Colonic mucosa (tissue), 4 donors: ENCODE measurements at regions not wholly inside any gene's neighbourhood (a gene's known extent, or its start where the extent isn't known, plus 50 kb on each side); places are given as distances from the start of the nearest gene placed in this dataset.
"Not testable (repeated sequence)": the region's sequence is repeated elsewhere in the genome, so short reads cannot be mapped to it uniquely, and the experiment has no call there.

Experiments
- DNase-seq: peaks from one replicate; pipeline ENCODE4 v3.0.0-alpha.2; 2020
- H3K27ac ChIP-seq: fragments of 200-600 bp; one replicate; pipeline ENCODE4 v1.8.0; 2021
- H3K27me3 ChIP-seq: fragments of 200-600 bp; one replicate; pipeline ENCODE4 v1.8.0; 2021
- H3K36me3 ChIP-seq: fragments of 200-600 bp; one replicate; pipeline ENCODE4 v1.8.0; 2021
- H3K4me1 ChIP-seq: fragments of 200-600 bp; one replicate; pipeline ENCODE4 v1.8.0; 2021; ENCODE audit warnings: mild to moderate bottlenecking
- H3K4me3 ChIP-seq: fragments of 200-600 bp; one replicate; pipeline ENCODE4 v1.8.0; 2021
- H3K9ac ChIP-seq, 2 donors: one replicate each; pipeline ENCODE4 v1.7.0; 2013; ENCODE audit warnings: control low read depth in 2 of 2, low read depth in 2 of 2, low read length in 2 of 2
- H3K9me3 ChIP-seq: fragments of 200-600 bp; one replicate; pipeline ENCODE4 v1.8.0; 2021
- CTCF ChIP-seq: fragments of 200-600 bp; IDR thresholded peaks from one replicate; pipeline ENCODE4 v1.8.0; 2022; ENCODE audit warnings: antibody characterized with exemption, mild to moderate bottlenecking
- intact Hi-C: fragments of 100-400 bp; cut with DNase I; formaldehyde crosslinking; loops from one replicate; pipeline ENCODE4 v1.14.1; 2022
- donor health status: healthy.
- donor health status: DM: no; HTN: no; CAD: no.
- donor health status: DM: no; HTN: no; CAD: no.

GRCh38 chr4:31482691-31483090 lies 762.5 kb downstream of the PCDH7 start:
- no peak overlapping the region for H3K9ac ChIP-seq
- intact Hi-C loops, result no loop called here
- H3K27ac ChIP-seq, result no peak overlapping the region
- TF ChIP-seq CTCF, result no peak
- no peaks in the 10 kb centered on the region for H3K36me3 ChIP-seq
- DNase-seq, result no peak
- H3K9me3 ChIP-seq, result no peaks in the 10 kb centered on the region
- H3K4me3 ChIP-seq, result no peak overlapping the region
- no peaks in the 10 kb centered on the region for H3K27me3 ChIP-seq
- H3K4me1 ChIP-seq, result no peaks in the 10 kb centered on the region

- H3K4me1 ChIP-seq, H3K36me3 ChIP-seq, intact Hi-C loops, H3K27me3 ChIP-seq, H3K27ac ChIP-seq, H3K4me3 ChIP-seq, H3K9ac ChIP-seq, H3K9me3 ChIP-seq, DNase-seq: not testable (repeated sequence)
Observed at GRCh38 chr4:31499216-31499615, 779.0 kb downstream of the PCDH7 start.

GRCh38 chr4:31516520-31516919 lies 796.4 kb downstream of the PCDH7 start:
- DNase-seq, result no peak
- intact Hi-C loops, result no loop called here
- no peak overlapping the region for H3K4me3 ChIP-seq
- TF ChIP-seq CTCF, result no peak
- H3K9me3 ChIP-seq, result no peaks in the 10 kb centered on the region
- no peak overlapping the region for H3K27ac ChIP-seq
- no peak overlapping the region for H3K9ac ChIP-seq
- H3K27me3 ChIP-seq, result no peaks in the 10 kb centered on the region
- no peaks in the 10 kb centered on the region for H3K4me1 ChIP-seq
- no peaks in the 10 kb centered on the region for H3K36me3 ChIP-seq

GRCh38 chr4:31518796-31519250 lies 798.7 kb downstream of the PCDH7 start:
- H3K9ac ChIP-seq, result no peak overlapping the region
- no peaks in the 10 kb centered on the region for H3K27me3 ChIP-seq
- no peak overlapping the region for H3K4me3 ChIP-seq
- no peaks in the 10 kb centered on the region for H3K9me3 ChIP-seq
- intact Hi-C loops, result no loop called here
- H3K36me3 ChIP-seq, result no peaks in the 10 kb centered on the region
- no peak for DNase-seq
- H3K27ac ChIP-seq, result no peak overlapping the region
- no peak for TF ChIP-seq CTCF
- H3K4me1 ChIP-seq, result no peaks in the 10 kb centered on the region

GRCh38 chr4:31530555-31530954 lies 810.4 kb downstream of the PCDH7 start:
- Histone ChIP-seq H3K4me1 (no peaks in the 10 kb centered on the region), H3K36me3 (no peaks in the 10 kb centered on the region), H3K4me3 (no peak overlapping the region), H3K9me3 (no peaks in the 10 kb centered on the region), H3K27ac (no peak overlapping the region), H3K9ac (no peak overlapping the region), H3K27me3 (no peaks in the 10 kb centered on the region)
- TF ChIP-seq CTCF, result no peak
- DNase-seq, result no peak
- intact Hi-C loops, result no loop called here

GRCh38 chr4:31538877-31539276 lies 818.7 kb downstream of the PCDH7 start:
- no peak overlapping the region for H3K4me3 ChIP-seq
- H3K27me3 ChIP-seq, result no peaks in the 10 kb centered on the region
- no peaks in the 10 kb centered on the region for H3K9me3 ChIP-seq
- no peak for TF ChIP-seq CTCF
- no peaks in the 10 kb centered on the region for H3K4me1 ChIP-seq
- intact Hi-C loops, result no loop called here
- H3K9ac ChIP-seq, result no peak overlapping the region
- no peak overlapping the region for H3K27ac ChIP-seq
- DNase-seq, result no peak
- no peaks in the 10 kb centered on the region for H3K36me3 ChIP-seq
